GM18502 (cell line): ENCODE measurements at regions not wholly inside any gene's neighbourhood (a gene's known extent, or its start where the extent isn't known, plus 50 kb on each side); places are given as distances from the start of the nearest gene placed in this dataset.
A peak's percentile ranks its signal among the peaks of the same experiment; 100 is the strongest.

Experiments used
- ATAC-seq: cut with Tn5 transposase; IDR thresholded peaks from one replicate; pipeline ENCODE4 v1.9.1; 2021; ENCODE audit warnings: mild to moderate bottlenecking; ENCODE audit not compliant: unreplicated experiment, poor library complexity

DNA sequence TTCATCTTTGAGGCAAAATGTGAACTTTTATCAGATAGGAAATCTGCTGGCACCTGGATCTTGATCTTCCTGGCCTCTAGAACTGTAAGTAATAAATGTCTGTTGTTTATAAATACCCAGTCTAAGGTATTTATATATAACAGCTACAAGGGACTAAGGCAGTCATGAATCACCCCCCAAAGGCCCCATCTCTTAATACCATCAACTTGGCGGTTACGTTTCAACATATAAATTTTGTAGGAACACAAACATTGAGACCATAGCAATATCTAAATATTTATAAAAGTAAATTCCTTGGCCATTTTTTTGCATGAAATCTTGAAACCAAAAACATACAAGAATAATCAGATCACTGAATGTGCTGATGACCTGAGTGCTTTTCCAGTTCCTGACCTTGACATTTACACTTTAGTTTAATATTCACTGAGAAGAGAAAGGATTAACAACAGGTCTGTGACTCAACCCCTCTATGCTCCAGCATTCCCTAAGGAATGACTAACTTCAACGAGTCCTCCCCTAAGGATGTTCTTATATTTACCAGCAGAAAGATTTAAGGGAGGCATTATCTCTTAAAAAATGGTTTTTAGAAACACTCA is 1438.5 kb upstream of the CELF2 start:
- ATAC-seq: no peak

DNA sequence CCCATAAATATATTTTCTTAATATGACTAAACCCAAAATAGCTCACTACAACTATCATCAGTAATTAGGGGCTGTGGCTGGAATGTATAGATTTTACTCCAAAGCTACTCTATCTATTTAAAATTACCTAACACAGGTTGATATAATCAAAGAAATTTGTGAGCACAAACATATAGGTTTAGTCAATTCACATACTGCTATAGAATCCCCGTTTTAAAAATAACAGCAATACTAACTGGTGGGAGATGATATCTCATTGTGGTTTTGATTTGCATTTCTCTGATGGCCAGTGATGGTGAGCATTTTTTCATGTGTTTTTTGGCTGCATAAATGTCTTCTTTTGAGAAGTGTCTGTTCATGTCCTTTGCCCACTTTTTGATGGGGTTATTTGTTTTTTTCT is 1434.9 kb upstream of the CELF2 start:
- ATAC-seq: peak; percentile 58

DNA sequence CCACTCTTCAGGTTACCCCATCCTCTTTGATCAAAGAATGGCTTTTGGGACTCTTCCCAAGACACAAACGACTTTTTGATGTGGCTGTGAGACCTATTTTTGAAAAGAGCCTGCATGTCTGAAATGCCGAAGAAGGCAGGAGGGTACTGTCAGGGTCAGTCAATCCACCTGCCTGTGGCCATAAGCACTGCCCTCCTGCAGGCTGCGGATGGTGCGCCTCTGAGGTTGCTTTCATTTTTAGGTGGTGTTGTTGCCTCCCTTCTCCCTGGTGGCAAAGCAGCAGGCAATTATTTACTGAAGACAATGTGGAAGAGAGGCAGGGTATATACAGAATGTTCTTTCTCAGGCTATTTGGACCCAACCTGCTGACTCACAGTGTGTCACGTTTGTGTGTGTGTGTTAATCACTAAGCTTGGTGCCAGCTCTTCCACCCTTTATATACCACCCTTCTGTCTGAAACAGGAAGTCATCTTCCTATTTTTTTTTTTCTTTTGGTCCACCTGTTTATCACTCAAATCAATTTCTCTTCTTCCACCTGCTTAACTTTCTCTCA is 1421.2 kb upstream of the CELF2 start:
- no peak for ATAC-seq

DNA sequence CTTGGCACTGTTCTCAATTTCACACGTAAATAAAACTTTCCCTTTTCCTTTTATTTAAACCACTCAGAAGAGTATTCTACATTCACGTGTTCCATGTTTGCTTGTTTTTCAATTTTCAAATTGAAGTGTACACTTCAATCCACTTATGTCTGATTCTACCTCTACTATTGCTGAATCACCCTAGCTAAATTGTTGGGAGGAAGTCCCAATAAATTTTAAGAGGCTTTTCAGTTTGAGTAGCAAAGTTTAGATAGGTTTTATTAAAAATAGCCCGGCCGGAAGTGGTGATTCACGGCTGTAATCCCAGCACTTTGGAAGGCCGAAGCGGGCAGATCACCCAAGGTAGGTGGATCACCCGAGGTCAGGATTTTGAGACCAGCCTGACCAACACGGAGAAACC is 1414.7 kb upstream of the CELF2 start:
- ATAC-seq: no peak

DNA sequence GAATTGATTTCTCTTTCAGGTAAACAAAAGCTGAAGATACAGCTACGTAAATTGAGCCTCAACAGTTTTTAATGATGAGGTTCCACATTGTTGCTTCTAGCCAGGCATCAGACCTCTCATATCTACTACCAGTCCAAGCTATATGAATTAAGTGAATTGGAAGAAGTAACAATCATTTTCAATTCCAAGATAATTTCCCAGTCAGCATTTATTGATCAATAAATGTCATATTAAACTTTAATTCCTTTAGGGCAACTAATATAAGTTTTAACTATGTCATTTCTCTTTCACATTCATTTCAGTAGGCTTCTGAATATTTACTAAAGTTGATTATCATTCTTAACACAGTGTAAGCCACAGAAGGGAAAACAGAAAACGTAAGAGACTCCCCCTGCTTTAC is 1413.7 kb upstream of the CELF2 start:
- no peak for ATAC-seq

DNA sequence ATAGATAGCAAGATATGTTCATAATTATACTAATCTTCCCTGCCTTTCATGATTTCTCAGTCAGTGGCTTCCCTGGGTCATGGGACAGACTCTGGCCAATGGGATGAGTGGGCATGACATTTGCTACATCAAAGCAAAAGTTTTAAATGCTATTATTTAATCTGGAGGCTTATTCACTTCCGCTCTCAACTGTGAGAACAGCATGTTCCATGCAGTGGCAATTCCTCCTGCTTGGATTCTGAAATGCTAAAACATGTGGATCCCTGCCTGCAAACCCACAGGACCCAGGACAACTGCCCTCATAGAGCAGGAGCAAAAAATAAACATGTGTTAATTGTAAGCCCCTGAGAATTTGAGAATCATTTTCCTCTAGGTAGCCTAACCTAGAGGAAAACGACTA is 1412.4 kb upstream of the CELF2 start:
- no peak for ATAC-seq

DNA sequence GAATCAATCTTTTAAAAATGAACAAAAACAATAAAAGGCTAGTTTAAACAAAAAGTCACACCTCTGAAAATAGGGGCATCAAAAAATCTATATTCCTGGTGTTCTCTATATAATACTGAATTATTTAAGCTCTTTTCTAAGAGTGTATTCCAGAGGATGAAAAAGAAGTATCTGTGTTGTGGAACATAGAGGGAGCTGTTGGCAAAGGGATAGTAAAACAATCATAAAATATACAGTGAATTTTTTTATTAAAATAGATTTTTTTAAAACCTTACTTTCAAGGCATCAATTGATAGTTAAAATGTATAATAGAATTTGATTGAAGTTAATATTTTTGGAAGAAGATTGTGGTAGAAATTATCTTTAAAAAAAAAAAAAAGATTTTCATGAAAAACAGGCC is 1409.1 kb upstream of the CELF2 start:
- ATAC-seq: no peak

DNA sequence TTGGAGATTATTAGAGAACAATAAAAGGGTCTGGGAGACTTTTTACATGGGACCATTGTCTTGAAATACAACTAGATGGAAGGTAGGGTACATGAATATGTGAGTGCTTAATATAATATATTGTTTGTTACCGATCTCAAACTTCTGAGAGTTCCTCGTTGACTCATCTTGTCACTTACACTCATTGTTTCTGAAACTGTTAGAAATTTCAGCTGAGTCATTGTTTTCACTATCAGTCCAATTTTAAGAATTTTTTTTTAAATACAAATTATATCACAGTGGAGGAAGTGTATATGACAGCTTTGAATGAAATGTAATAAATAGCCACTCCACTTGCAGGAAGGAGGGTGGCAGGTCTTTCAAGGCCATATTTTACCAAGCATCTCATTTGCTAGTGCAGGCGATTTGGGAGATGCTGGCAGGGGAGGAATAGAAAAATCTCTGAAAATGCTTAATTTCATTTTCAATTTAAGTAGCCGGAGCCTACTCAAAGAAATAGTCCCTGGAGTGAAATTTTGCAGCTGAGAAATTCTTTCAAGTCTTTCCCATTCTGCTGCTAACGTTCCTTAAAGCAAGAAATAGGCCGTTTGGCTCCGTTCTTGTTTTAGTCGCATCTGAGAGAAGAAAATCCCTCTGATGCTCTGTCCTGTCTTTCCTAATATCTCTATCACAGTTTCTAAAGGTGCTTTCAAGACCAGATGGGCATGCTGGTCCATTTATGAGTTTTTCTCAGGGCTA is 1404.2 kb upstream of the CELF2 start:
- peak; percentile 91 for ATAC-seq

DNA sequence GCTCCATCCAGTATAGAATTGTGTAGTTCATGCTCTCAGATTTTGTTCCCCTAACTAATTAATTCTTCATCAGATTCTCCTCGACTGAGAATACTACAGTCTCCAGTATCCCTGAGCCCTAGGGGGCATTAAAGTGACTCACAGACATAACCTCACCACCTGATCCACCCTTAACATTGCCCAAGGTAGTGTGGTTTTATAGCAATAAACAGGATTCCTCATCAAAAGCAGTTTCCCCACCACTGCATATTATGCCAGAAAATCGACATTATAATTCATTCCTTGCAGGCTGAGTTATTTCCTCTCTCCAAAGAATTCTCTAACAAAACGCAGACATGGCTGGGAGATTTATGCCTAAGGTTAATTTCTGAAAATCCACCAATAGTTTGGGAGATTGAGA is 1402.5 kb upstream of the CELF2 start:
- no peak for ATAC-seq

DNA sequence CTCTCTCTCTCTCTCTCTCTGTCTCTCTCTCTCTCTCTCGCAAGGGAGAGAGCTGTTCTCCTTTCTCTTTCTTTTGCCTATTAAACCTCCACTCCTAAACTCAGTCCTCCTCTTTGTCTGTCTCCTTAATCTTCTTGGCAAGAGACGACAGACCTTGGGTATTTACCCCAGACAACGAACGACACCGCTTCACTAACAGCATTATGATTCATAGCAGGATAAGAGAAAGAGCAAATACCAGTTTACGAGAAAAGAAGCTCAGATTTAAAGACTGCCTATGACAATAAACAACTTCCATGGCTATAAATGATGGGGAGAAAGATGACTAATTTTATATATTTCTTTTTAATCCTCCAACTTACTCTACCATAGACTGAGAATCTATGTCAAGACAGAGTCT is 1396.5 kb upstream of the CELF2 start:
- no peak for ATAC-seq

DNA sequence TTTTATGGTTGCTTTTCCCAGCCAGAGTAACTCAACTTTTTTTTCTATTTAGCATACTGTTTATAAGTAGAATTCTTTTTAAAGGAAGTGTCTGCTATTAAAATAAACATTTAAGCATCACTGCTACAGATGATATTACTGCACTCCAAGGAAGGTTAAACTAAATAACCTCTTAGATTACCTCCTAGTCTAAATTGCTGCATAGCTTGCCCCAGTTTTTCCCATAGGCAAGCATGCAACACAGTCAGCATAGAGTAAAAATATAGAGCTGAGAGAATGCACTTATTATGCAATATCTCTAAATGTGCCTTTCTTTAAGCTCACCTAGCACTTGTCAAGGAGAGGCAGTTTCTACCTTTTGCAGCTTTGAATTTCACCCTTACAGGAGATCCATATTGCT is 1392.4 kb upstream of the CELF2 start:
- ATAC-seq: no peak

DNA sequence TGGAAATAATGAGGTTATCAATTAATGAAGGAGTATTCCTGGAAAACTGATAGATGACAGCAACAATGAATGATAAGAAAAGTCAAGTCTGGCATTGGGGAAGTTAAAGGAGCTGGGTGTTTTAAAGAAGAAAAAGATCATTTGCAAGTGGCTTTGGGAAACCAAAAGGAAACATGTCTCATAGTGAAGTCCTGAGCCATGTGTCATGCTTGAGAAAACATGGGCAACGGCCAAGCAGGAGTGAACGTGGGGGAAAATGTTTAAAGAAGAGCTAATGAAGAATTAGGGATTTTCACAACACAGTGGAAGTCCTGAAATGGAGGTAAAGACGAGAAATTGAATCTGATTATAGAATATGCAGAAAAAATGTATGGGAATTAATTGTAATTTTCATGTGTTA is 1383.2 kb upstream of the CELF2 start:
- ATAC-seq: no peak

DNA sequence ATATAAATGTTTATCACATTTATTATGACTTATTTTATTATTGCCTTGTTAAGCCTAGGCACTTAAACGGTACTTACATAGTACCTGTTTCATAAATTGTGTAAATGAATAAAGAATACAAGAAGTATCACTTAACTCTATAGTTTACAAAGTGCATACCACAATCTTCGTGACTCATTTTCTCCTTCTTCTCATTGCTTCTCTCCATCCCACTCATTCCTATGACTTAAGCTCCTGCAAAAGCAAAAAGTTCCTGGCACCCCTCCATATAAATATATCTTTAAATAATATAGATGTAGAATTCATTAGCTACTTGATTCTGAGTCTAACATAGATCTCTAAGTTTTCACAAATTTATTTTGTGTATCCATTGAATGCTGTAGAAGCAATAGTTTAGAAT is 1382.0 kb upstream of the CELF2 start:
- ATAC-seq: no peak

DNA sequence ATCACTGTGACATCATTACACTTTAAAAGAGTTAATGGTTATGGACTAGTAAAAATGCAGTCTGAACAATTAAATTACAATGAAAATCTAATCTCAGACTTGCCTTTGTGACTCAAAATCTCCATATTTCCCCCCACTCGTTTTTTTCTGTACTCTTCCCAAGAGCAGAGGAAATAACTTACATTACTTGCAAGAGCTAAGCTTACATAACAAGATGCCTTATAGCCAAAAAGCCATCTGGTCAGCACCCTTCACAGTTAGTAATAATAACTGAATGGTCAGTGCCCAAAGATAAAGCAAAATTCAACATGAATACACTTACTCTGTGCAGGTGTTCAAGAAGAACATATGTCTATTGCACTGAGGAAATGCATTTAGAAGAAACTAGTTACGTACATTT is 1381.5 kb upstream of the CELF2 start:
- ATAC-seq: no peak

DNA sequence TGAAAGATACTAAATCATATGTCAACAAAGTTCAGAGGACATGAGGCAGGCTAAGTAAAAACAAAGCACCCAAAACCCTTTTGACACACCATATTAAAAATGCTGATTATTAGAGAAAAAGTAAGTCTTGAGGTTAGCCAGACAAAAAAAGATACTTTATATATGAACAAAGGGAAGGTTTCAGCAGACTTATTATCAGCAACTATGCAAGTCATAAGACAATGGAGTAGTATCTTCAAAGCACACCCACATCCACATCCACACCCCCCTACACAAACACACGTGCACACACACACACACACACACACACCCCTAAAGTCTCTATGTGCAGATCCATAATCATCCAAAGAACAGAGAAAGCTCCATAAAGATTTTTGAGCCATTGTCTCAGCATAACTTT is 1373.9 kb upstream of the CELF2 start:
- no peak for ATAC-seq

DNA sequence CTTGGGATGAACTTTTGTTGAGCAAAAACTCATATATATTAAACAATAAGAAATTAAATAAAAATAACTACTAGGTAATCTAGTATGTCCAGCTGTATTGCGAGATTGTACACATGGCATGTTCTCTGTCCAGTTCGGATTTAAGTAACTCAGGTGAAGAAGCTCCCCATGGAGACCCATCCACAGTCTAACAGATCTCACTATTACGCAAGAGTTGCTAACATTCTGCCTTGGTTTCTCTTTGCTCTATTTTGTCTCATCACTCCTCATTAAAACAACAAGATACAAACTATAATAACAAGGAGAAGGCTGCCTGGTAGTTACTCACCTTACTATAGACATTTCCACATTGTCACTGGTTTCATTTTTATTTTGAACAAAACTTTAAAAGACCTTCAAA is 1372.3 kb upstream of the CELF2 start:
- no peak for ATAC-seq

DNA sequence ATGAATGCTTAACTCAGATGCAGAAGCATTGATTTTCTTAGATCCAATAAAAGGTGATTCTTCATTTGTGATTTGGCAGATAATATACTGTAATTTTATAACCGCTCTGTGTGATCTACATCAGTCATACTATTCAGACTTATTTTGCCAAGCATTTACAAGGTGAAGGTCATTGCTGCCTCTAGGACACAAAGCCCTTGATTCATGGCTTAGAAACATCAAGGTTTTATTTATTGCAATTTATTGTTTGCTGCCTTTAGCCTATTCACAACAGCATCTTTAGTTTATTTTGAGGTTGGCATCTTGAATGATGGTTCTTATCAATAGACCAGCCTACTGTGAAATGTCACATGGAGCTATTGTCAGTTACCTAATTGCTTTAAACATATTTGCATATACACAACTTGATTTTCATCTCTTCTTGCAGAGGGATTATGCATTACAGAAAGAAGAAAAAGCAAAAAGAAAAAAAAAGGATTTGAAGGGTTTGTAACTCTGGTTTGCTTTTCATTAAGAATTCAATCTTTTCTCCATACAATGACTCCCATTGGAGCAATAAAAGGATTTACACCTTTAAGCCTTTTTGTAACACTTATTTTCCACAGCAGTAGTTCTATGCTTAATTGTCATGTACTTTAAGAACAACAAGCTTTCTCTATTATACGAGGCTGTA is 1371.6 kb upstream of the CELF2 start:
- no peak for ATAC-seq

DNA sequence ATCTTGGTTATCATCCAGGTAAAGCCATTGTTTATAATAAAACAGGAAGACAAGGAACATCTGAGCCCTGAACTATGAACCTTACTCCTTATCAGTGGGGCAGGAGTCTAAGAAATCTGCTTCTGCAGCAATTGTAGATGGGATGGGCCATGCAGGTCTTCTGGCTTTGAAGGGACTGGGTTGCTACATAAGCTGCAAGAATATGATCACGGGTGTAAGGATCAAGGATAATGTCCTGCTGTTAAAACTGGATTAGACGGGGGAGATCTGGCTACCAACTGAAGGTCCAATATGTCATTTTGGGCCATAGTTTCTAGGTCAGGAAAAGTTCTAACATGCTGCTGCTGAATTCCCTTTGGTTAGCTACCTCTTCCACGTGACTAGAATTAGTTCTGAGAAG is 1363.4 kb upstream of the CELF2 start:
- no peak for ATAC-seq

DNA sequence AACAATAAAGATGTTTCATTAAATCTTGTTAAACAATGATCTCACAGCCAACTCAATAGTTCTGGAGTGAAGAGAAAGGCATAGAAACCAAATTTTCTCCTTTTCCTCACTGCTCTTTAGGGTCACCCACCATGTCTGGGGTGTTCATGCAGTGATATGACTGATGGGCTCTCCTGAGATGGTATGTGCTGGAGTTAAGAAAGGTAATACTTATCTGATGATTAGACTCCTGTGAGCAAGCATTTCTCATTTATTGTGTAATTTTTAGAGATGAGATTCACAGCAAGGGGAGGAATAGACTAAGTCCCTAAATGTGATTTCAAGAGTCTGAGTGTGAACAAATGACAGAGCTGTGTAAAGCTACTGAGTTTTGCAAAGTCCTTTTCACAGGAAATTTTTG is 1361.3 kb upstream of the CELF2 start:
- no peak for ATAC-seq

DNA sequence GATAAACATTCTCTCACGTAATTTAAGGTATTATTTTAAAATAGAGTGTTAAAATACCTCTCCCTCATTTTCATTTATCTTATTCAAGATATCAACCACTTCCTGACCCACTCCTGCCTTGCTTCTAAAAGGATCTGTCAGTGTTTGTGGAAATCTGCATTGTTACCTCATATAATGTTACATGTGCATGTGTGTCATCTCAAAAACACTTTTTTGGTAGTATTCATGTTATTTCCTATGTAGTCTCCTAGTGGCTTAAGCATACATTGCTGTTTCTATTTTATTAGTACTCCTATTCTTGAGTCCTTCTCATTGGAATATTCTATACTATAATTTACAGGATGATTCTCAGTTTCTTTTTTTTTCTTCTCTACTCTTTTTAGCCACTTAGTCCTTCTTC is 1360.7 kb upstream of the CELF2 start:
- ATAC-seq: no peak

DNA sequence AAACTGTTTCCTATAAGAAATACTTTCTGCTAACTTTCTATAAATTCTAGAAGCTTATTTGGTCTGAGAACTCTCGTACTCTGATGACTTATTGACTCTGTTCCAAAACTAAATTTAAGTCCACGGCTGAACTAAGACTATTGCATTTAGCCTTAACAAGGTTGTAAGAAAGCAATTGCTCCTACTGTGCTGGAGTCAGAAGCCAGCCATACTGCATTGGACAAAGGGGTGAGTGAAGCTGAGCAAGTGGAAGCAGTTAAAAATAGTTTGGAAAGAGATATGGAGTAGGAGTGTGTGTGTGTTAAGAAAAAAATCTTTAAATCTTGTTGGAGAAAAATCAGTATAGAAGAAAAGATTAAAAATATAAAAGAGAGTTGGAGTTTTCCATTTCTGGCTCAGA is 1360.1 kb upstream of the CELF2 start:
- ATAC-seq: no peak

DNA sequence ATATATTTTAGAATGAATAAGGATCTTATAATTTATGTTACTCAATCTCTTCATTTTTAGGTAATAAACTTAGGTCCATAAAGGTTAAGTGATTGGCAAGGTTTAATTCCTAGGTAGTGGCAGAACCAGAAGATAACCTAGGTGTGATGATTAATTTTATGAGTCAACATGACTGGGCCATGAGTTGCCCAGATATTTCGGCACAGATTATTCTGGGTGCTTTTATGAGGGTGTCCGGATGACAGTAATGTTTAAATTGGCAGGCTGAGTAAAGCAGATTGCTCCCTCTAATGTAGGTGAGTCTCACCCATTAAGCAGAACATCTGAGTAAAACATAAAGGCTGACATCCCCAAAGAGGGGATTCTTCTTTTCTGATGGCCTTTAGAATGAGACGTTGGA is 1349.3 kb upstream of the CELF2 start:
- no peak for ATAC-seq
